SH-SY5Y (cell line): ENCODE measurements at regions not wholly inside any gene's neighbourhood (a gene's known extent, or its start where the extent isn't known, plus 50 kb on each side); places are given as distances from the start of the nearest gene placed in this dataset.

ENCODE experiments used
- GATA2 ChIP-seq: IDR thresholded peaks from 2 replicates; pipeline ENCODE4 v1.6.1; 2011; ENCODE audit warnings: mild to moderate bottlenecking, low read depth, low read length
- GATA3 ChIP-seq: IDR thresholded peaks from 2 replicates; pipeline ENCODE4 v1.6.1; 2011; ENCODE audit warnings: low read depth, mild to moderate bottlenecking, low read length, moderate library complexity

GRCh38 chr10:43884501-43885105, 235.9 kb upstream of the ZNF32 start:
- TF ChIP-seq GATA2 (no peak), GATA3 (no peak)

DNA sequence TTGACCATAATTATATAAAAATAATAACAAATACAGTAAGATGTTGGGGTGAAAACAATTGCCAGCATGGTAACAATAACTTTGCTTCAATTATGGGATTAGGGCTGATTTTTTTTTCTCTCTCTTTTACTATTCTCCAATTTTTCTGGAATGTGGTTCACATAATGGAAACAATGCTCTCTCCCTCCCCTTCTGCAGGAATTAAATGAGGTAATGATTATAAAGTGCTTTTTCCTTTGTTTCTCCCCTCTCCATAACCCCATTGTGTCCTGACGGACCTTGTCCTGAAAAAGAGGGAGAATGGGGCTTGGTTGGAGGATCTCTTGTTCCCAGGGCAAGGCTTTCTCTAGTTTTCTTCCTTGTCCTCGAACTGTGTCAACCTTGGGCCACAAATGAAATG, 234.0 kb upstream of the ZNF32 start:
- TF ChIP-seq GATA2 (no peak; the same call in 1 of the 2 replicates), GATA3 (no peak)

DNA sequence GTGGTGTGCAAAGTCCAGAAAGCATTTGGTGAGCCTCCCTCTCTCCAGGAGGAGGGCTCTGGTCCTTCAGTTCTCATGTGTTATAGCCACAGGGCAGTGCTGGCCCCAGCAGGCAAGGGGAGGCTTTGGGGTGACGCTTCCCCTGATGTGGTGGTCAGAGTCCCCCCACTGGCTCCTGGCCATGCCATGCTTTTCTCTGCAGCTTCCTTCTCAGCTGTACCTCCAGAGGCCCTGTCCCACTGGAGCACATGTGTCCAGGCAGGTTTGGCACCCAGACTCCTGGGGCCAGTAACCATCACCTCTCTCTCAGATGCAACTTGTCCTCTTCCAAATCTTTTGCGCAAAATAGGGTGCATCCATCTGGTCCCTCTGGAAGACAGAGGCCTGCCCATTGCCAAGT, 233.0 kb upstream of the ZNF32 start:
- TF ChIP-seq GATA3 = no peak
- no peak for TF ChIP-seq GATA2

- TF ChIP-seq GATA2 (no peak), GATA3 (no peak)
These were observed 231.5 kb upstream of the ZNF32 start for GRCh38 chr10:43880160-43880559.

GRCh38 chr10:43879742-43880141, 231.1 kb upstream of the ZNF32 start:
- no peak for TF ChIP-seq GATA3
- no peak for TF ChIP-seq GATA2

DNA sequence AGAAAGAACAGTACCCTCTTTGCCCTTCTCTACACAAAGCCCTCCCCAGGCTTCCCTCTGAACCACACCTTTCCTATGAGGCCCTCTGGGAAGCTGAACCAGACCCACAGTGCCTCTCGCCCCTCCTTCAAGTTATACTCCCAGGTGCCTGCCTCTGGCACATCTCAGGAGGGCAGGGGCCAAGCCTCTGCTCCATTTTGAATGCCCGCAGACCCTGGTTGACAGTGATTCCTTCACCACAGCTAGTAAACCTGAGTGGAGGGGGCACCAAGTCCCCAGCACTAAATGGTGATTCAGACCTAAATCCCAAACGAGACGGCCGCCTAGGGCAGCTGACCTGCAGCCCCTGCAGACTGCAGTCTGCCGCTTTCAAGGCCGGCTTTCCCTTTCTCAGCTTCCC, 230.5 kb upstream of the ZNF32 start:
- no peak for TF ChIP-seq GATA3

DNA sequence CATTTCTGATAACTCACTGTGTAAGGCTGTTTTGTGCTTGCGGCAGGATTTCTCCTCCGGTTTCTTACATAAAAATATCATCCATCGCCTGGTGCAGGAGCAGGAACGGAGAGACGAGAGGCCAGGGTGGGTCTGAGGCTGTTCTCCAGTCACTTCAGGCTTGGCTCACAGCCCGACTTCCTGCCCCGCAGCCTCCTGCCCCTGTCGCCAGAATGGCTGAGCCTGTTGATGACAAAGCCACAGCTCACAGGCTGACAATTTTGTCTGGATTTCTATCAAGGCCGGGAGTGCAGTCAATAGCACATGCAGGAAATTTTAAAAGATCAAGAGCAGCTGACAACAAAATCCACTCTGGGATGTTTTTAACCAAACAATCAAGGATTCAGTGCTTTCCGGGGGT, 229.7 kb upstream of the ZNF32 start:
- TF ChIP-seq GATA3 = no peak

DNA sequence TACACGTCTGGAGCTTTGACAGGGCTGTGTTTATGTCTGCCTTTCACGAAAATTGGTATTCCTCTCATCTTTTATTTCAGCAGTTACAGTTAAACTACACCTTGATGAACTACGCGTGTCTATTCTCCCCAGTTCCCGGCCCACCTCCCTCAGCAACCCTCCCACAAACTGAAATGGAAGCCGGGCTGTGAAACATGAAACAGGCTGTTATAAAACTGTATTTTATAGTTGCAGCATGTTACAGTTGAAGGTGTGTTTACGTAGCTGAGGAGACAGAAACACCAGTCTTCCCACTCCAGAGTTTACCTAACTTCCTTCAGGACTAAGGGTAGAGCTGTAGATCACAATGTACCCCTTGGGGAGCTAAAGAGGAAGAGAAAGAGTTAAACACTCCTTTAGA, 228.3 kb upstream of the ZNF32 start:
- TF ChIP-seq GATA2 (no peak), GATA3 (no peak)

- TF ChIP-seq GATA3 (no peak), GATA2 (no peak)
These were observed 226.3 kb upstream of the ZNF32 start for GRCh38 chr10:43874984-43875383.

GRCh38 chr10:43873717-43874116, 225.0 kb upstream of the ZNF32 start:
- TF ChIP-seq GATA3 (no peak), GATA2 (no peak)

DNA sequence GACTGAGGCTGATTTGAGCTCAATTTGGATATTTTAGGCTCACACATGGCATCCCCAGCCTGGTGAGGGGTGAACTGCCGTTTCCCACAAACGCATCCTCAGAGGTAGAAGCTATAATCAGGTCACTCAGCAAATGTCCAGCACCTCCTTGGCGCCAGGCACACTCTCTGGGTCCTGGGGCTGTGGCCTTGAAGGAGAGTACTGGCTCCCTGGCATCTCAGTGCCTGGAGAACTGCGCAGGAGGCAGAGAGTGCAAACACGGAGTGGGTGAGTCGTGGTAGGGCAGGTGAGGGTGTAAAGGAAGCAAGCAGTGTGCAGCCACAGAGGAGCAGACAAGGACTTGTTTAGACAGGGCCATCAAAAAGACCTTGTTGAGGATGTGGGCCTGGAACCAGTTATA, 224.0 kb upstream of the ZNF32 start:
- no peak for TF ChIP-seq GATA2
- no peak for TF ChIP-seq GATA3

DNA sequence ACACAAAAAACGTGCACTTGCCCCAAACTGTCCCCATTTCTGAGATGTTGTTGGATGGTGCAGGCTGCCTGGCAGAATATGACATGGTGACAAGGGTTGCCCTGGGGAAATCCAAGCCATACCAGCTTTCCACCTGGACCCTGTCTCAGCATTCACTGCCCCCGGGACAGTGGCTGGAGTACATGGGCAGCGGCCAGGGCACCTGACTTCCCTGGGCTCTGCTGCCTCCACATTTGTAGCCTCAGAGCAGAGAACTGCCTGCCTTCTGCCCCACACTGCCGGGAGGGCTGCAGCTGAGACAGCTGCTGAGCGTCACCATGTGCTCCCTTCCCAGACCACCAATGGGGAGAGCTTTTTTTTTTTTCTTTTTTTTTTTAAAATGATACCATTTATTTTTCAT, 222.9 kb upstream of the ZNF32 start:
- no peak for TF ChIP-seq GATA3
- TF ChIP-seq GATA2 = no peak

DNA sequence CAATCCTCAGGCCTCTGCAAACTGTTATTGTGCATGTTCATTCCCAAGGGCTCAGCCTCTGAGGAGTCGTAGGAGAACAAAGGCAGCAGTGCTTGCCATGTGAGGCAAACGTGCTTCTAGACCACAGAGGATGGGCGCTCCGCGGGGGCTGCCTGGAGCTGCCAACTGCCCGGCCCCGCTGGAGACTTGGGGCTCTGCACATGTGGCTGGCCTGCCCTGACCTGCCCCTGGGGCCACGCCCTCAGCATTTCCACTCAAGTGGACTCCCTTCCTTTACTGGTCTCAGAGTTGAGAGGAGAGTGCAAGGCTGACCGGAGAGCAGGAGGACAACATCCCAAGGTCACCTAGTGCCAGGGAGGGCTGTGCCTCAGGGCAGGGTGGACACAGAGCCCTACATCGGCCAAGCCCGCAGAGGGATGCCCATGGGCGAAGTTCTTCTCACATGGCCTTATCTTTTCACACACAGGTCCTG, 222.3 kb upstream of the ZNF32 start:
- TF ChIP-seq GATA2 (no peak), GATA3 (no peak)

DNA sequence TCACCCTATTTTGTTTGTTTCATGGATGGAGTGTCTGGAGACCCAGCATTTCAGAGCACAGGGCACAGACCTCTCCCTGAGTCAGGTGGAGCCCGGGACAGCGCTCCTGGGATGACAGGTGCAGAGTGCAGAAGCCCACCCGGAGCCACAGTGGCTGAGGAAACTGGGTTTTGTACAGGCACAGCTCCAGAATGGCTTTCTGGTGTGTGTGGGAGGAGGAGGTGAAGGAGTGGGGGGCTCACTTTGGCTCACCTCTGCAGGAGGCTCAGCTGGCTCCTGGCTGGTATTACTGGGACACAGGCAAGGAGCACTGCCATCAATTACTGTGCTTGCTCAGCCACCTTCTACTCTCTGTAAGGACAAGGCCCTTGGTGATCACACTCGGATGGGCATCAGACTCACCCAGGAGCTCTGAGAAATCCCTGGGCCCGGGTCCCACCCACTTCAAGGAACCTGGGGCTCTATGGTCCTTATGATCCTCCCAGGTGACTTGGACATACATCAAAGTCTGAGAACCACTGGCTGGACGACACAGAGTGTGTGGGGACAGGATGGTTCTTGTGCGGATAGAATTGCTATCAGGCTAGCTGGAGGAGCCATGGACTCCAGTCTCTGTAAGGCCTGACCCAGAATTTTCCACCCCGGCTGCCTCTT, 221.1 kb upstream of the ZNF32 start:
- TF ChIP-seq GATA2 = no peak
- TF ChIP-seq GATA3 = no peak

DNA sequence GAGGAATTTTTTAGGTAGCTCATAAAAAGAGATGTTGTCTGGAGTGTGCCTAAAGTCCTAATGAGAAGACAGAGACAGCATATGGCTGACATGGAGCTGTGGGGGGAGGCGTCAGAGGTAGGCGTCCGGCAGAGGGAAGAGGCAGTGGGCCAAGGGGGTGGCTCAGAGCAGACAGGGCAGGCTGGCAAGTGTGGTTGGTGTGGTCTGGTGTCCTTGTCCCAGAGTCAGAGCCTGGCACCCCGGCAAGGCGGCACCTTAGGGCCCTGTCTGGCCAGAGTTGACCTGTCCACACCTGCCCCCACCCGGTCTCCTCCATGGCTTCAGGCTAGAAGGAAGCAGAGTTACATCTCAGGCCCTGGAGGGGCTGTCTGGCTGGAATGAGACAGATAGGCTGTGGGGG, 220.3 kb upstream of the ZNF32 start:
- TF ChIP-seq GATA2 (no peak), GATA3 (no peak)

GRCh38 chr10:43867667-43868565, 219.2 kb upstream of the ZNF32 start:
- no peak for TF ChIP-seq GATA2
- no peak for TF ChIP-seq GATA3
